A673 (cell line): ENCODE measurements at regions not wholly inside any gene's neighbourhood (a gene's known extent, or its start where the extent isn't known, plus 50 kb on each side); places are given as distances from the start of the nearest gene placed in this dataset.

Experiments
- BruUV-seq: library from RNA; stranded (reverse); fragments of 400-500 nt; replicated peaks from 2 replicates; lab custom pipeline; 2021; lab: Mats Ljungman, UMichigan
- CTCF ChIA-PET: fragments of 300-600 bp; sonication (Branson Sonifier 250); formaldehyde crosslinking; loops from one replicate; lab custom pipeline; 2022; ENCODE audit warnings: antibody characterized with exemption; lab: Charles Lee
- POLR2A ChIA-PET: fragments of 300-600 bp; sonication (Branson Sonifier 250); formaldehyde crosslinking; loops from one replicate; lab custom pipeline; 2022; ENCODE audit warnings: antibody characterized with exemption; ENCODE audit not compliant: low non-redundant PET; lab: Charles Lee
- DNase-seq: peaks from one replicate; pipeline ENCODE4 v3.0.0-alpha.2; 2015; ENCODE audit warnings: low spot score
- H3K27ac ChIP-seq: fragments of 200-600 bp; sonication (generic); 2 replicates; pipeline ENCODE4 v1.5.1; 2016; ENCODE audit warnings: mixed run types, low read depth, mild to moderate bottlenecking, mixed read lengths, antibody characterized with exemption, low read length; ENCODE audit not compliant: poor library complexity, severe bottlenecking
- H3K27me3 ChIP-seq: fragments of 200-600 bp; sonication (generic); replicated peaks from 2 replicates; pipeline ENCODE4 v1.6.1; 2017; ENCODE audit warnings: mixed run types, low read depth, mild to moderate bottlenecking, mixed read lengths, antibody characterized with exemption, low read length; ENCODE audit not compliant: insufficient read depth, poor library complexity
- H3K36me3 ChIP-seq: fragments of 200-600 bp; sonication (generic); 2 replicates; pipeline ENCODE4 v1.6.1; 2016; ENCODE audit warnings: mixed run types, mild to moderate bottlenecking, mixed read lengths, antibody characterized with exemption, low read length; ENCODE audit not compliant: insufficient read depth, poor library complexity, severe bottlenecking
- H3K4me1 ChIP-seq: fragments of 200-600 bp; sonication (generic); 2 replicates; pipeline ENCODE4 v1.6.1; 2017; ENCODE audit warnings: mixed run types, mild to moderate bottlenecking, mixed read lengths, antibody characterized with exemption, low read length; ENCODE audit not compliant: insufficient read depth, poor library complexity, severe bottlenecking
- H3K4me3 ChIP-seq: fragments of 200-600 bp; sonication (generic); 2 replicates; pipeline ENCODE4 v1.5.1; 2016; ENCODE audit warnings: low read depth, mixed run types, mild to moderate bottlenecking, mixed read lengths, low read length; ENCODE audit not compliant: poor library complexity, severe bottlenecking
- H3K9me3 ChIP-seq: fragments of 200-600 bp; sonication (generic); 2 replicates; pipeline ENCODE4 v1.6.1; 2016; ENCODE audit warnings: mixed run types, low read depth, mild to moderate bottlenecking, mixed read lengths, antibody characterized with exemption, low read length; ENCODE audit not compliant: poor library complexity, severe bottlenecking
- CTCF ChIP-seq: fragments of 300-800, 200-600 bp; sonication (generic); conservative IDR thresholded peaks from 2 replicates; pipeline ENCODE4 v1.5.1; 2017; ENCODE audit warnings: low read depth, mild to moderate bottlenecking, antibody characterized with exemption, low read length, moderate library complexity, mixed read lengths
- EZH2 ChIP-seq: fragments of 200-600 bp; sonication (generic); IDR thresholded peaks from 2 replicates; pipeline ENCODE4 v1.6.1; 2017; ENCODE audit warnings: borderline replicate concordance, low read depth, mild to moderate bottlenecking, mixed read lengths, antibody characterized with exemption, low read length; ENCODE audit not compliant: poor library complexity, severe bottlenecking
- intact Hi-C: fragments of 100-400 bp; cut with micrococcal nuclease; formaldehyde crosslinking; loops from one replicate; pipeline ENCODE4 v1.10.0; 2022; ENCODE audit not compliant: unreplicated experiment

DNA sequence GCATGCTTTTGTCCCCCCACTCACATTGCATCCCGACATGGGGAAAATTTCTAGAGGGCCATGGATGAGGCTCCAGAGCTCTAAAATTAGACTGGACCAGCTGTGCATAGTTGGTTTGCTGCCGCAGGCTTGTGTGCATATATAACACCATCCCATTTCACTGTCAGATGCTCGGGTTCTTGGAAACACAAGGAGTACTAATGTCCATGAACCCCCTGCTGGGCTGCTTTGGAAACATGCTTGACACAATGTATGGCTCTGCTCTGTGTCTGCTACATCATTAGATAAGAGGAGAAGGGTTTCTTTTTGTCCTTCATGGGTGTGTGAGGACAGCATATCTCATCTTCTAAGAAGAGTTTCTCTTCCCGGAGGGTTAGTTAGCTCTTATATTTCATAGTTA lies 292.1 kb upstream of the RORB start:
- DNase-seq, result no peak
- no peaks in the 10 kb centered on the region for H3K27me3 ChIP-seq
- TF ChIP-seq CTCF, result no peak
- no peak for TF ChIP-seq EZH2
- CTCF ChIA-PET, result no interaction called here
- no peaks in the 10 kb centered on the region for H3K4me1 ChIP-seq
- intact Hi-C loops, result no loop called here
- H3K4me3 ChIP-seq, result no peak overlapping the region
- peaks cover 3% of the 10 kb centered on the region for H3K9me3 ChIP-seq
- no peak overlapping the region for H3K27ac ChIP-seq
- H3K36me3 ChIP-seq, result no peaks in the 10 kb centered on the region
- no TSS peak for BruUV-seq
- POLR2A ChIA-PET, result no interaction called here

GRCh38 chr9:74218385-74219063 lies 278.6 kb upstream of the RORB start:
- no peaks in the 10 kb centered on the region for H3K27me3 ChIP-seq
- no peaks in the 10 kb centered on the region for H3K36me3 ChIP-seq
- H3K4me1 ChIP-seq, result no peaks in the 10 kb centered on the region
- TF ChIP-seq CTCF (no peak), EZH2 (no peak)
- peaks cover 6% of the 10 kb centered on the region for H3K9me3 ChIP-seq
- no peak overlapping the region for H3K27ac ChIP-seq
- no peak for DNase-seq
- CTCF ChIA-PET, result no interaction called here
- no TSS peak for BruUV-seq
- intact Hi-C loops, result no loop called here
- H3K4me3 ChIP-seq, result no peak overlapping the region
- POLR2A ChIA-PET, result no interaction called here

DNA sequence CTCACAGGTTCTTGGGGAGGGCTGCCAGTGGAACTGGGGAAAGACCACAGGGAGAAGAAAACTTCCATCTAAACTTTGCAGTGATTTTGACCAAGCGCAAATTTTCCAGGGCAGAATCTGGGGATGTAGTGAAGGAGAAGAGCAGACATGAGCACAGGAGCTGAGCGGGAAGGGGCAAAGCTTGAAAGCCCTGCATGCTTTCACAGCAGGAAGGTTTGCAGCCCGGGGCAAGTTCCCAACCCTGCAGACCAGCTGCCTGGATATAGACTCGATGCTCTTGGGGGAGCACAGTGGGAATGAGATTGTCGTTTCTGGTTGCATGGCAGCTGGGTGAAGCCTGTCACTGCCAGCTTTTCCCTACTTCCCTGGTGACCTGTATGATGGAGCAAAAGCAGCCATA lies 276.8 kb upstream of the RORB start:
- peaks cover 6% of the 10 kb centered on the region for H3K9me3 ChIP-seq
- no peaks in the 10 kb centered on the region for H3K4me1 ChIP-seq
- no peaks in the 10 kb centered on the region for H3K36me3 ChIP-seq
- ChIA-PET POLR2A (no interaction called here), CTCF (no interaction called here)
- no peak for DNase-seq
- TF ChIP-seq EZH2, result no peak
- no peak for TF ChIP-seq CTCF
- no peak overlapping the region for H3K4me3 ChIP-seq
- no peaks in the 10 kb centered on the region for H3K27me3 ChIP-seq
- no TSS peak for BruUV-seq
- no peak overlapping the region for H3K27ac ChIP-seq
- intact Hi-C loops, result no loop called here
